ENCODE measurements at regions not wholly inside any gene's neighbourhood (a gene's known extent, or its start where the extent isn't known, plus 50 kb on each side); places are given as distances from the start of the nearest gene placed in this dataset.

DNA sequence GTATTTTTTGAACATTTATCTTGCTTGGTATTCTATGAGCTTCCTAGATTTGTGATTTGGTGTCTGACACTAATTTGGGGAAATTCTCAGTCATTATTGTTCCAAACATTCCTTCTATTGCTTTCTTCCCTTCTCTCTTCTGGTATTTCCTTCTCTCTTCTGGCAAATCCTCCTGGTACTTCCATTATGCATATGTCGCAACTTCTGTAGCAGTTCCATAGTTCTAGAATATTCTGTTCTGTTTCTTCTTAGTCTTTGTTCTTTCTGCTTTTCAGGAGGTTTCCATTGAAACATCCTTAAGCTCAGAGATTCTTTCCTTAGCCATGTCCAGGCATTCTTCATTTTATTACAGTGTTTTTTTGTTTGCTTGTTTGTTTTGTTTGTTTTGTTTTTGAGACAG, 155.2 kb upstream of the PIK3R1 start (continued):
- no peak for TF ChIP-seq JUND (IDR thresholded peaks at IDR 0.05)

GRCh38 chr5:68057191-68057590, 158.4 kb upstream of the PIK3R1 start:
- Histone ChIP-seq H3K4me3 (ENCODE audit: low read depth in 1 of 3, low read length in 3 of 3) (no peak overlapping the region), H3K4me1 (ENCODE audit: control insufficient read depth in 4 of 4, insufficient read depth in 4 of 4, low read length in 3 of 4) (no peaks in the 10 kb centered on the region), H3K27me3 (ENCODE audit: control insufficient read depth in 4 of 4, insufficient read depth in 4 of 4, low read length in 3 of 4) (no peaks in the 10 kb centered on the region), H3K36me3 (ENCODE audit: control insufficient read depth in 4 of 4, insufficient read depth in 3 of 4, low read depth in 1 of 4, low read length in 3 of 4) (no peaks in the 10 kb centered on the region), H3K9ac (ENCODE audit: low read depth in 1 of 2, low read length in 2 of 2) (no peak overlapping the region), H3K27ac (ENCODE audit: low read depth in 1 of 2, low read length in 2 of 2) (no peak overlapping the region), H3K9me3 (ENCODE audit: control insufficient read depth in 4 of 4, low read length in 3 of 4) (no peaks in the 10 kb centered on the region)
- no peak for DNase-seq (ENCODE audit: low spot score)
- 84% methylated on average over 4 of the region's 4 CpGs for WGBS
- TF ChIP-seq TAF1 (conservative IDR thresholded peaks at IDR 0.05), result no peak
- TF ChIP-seq RXRA (IDR thresholded peaks at IDR 0.05), result no peak
- no peak for TF ChIP-seq SP1 (IDR thresholded peaks at IDR 0.05)
- no peak for TF ChIP-seq FOXA2 (IDR thresholded peaks at IDR 0.05)
- TF ChIP-seq, protein P1, sequence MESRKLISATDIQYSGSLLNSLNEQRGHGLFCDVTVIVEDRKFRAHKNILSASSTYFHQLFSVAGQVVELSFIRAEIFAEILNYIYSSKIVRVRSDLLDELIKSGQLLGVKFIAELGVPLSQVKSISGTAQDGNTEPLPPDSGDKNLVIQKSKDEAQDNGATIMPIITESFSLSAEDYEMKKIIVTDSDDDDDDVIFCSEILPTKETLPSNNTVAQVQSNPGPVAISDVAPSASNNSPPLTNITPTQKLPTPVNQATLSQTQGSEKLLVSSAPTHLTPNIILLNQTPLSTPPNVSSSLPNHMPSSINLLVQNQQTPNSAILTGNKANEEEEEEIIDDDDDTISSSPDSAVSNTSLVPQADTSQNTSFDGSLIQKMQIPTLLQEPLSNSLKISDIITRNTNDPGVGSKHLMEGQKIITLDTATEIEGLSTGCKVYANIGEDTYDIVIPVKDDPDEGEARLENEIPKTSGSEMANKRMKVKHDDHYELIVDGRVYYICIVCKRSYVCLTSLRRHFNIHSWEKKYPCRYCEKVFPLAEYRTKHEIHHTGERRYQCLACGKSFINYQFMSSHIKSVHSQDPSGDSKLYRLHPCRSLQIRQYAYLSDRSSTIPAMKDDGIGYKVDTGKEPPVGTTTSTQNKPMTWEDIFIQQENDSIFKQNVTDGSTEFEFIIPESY (IDR thresholded peaks at IDR 0.05), result no peak
- no peak for TF ChIP-seq JUND (IDR thresholded peaks at IDR 0.05)
- no peak for TF ChIP-seq YY1 (IDR thresholded peaks at IDR 0.05)
- no peak for TF ChIP-seq NR2F2 (IDR thresholded peaks at IDR 0.05)
- TF ChIP-seq HNF4A (conservative IDR thresholded peaks at IDR 0.05), result no peak
- no peak for TF ChIP-seq RAD21 (IDR thresholded peaks at IDR 0.05)
- TF ChIP-seq FOXA1 (IDR thresholded peaks at IDR 0.05), result no peak
- no peak for TF ChIP-seq GABPA (IDR thresholded peaks at IDR 0.05 in 1 of 2, conservative IDR thresholded peaks at IDR 0.05 in 1 of 2)
- TF ChIP-seq, protein P2, sequence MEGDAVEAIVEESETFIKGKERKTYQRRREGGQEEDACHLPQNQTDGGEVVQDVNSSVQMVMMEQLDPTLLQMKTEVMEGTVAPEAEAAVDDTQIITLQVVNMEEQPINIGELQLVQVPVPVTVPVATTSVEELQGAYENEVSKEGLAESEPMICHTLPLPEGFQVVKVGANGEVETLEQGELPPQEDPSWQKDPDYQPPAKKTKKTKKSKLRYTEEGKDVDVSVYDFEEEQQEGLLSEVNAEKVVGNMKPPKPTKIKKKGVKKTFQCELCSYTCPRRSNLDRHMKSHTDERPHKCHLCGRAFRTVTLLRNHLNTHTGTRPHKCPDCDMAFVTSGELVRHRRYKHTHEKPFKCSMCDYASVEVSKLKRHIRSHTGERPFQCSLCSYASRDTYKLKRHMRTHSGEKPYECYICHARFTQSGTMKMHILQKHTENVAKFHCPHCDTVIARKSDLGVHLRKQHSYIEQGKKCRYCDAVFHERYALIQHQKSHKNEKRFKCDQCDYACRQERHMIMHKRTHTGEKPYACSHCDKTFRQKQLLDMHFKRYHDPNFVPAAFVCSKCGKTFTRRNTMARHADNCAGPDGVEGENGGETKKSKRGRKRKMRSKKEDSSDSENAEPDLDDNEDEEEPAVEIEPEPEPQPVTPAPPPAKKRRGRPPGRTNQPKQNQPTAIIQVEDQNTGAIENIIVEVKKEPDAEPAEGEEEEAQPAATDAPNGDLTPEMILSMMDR (IDR thresholded peaks at IDR 0.05; ENCODE audit: low read depth, low read length, missing input control), result no peak
- TF ChIP-seq EGR1 (IDR thresholded peaks at IDR 0.05; ENCODE audit: low read depth in 2 of 2), result no peak
- no peak for TF ChIP-seq MAX (IDR thresholded peaks at IDR 0.05)
- TF ChIP-seq, protein P3, sequence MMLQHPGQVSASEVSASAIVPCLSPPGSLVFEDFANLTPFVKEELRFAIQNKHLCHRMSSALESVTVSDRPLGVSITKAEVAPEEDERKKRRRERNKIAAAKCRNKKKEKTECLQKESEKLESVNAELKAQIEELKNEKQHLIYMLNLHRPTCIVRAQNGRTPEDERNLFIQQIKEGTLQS (IDR thresholded peaks at IDR 0.05), result no peak
- no peak for TF ChIP-seq HNF4G (IDR thresholded peaks at IDR 0.05)

- no peak overlapping the region for H3K4me3 ChIP-seq (ENCODE audit: low read depth in 1 of 3, low read length in 3 of 3)
- WGBS, result 98% methylated on average over 1 of the region's 1 CpG
- TF ChIP-seq FOXA1 (IDR thresholded peaks at IDR 0.05) (no peak), RAD21 (IDR thresholded peaks at IDR 0.05) (no peak), FOXA2 (IDR thresholded peaks at IDR 0.05) (no peak), MAX (IDR thresholded peaks at IDR 0.05) (no peak), SP1 (IDR thresholded peaks at IDR 0.05) (no peak), RXRA (IDR thresholded peaks at IDR 0.05) (no peak), NR2F2 (IDR thresholded peaks at IDR 0.05) (no peak)
- TF ChIP-seq, protein P3 (IDR thresholded peaks at IDR 0.05), result no peak
- TF ChIP-seq, protein P1 (IDR thresholded peaks at IDR 0.05), result no peak
- no peak for DNase-seq (ENCODE audit: low spot score)
- H3K27ac ChIP-seq (ENCODE audit: low read depth in 1 of 2, low read length in 2 of 2), result no peak overlapping the region
- H3K36me3 ChIP-seq (ENCODE audit: control insufficient read depth in 4 of 4, insufficient read depth in 3 of 4, low read depth in 1 of 4, low read length in 3 of 4), result no peaks in the 10 kb centered on the region
- no peaks in the 10 kb centered on the region for H3K4me1 ChIP-seq (ENCODE audit: control insufficient read depth in 4 of 4, insufficient read depth in 4 of 4, low read length in 3 of 4)
- no peaks in the 10 kb centered on the region for H3K9me3 ChIP-seq (ENCODE audit: control insufficient read depth in 4 of 4, low read length in 3 of 4)
- no peaks in the 10 kb centered on the region for H3K27me3 ChIP-seq (ENCODE audit: control insufficient read depth in 4 of 4, insufficient read depth in 4 of 4, low read length in 3 of 4)
- no peak overlapping the region for H3K9ac ChIP-seq (ENCODE audit: low read depth in 1 of 2, low read length in 2 of 2)
These were observed 159.9 kb upstream of the PIK3R1 start for GRCh38 chr5:68055686-68056085.

Measured in liver (tissue), 8 donors.